ENCODE measurements at regions not wholly inside any gene's neighbourhood (a gene's known extent, or its start where the extent isn't known, plus 50 kb on each side); places are given as distances from the start of the nearest gene placed in this dataset.
A peak's percentile ranks its signal among the peaks of the same experiment; 100 is the strongest.

GRCh38 chr1:38240618-38241017 lies 194.0 kb upstream of the POU3F1 start:
- DNase-seq (ENCODE audit: unreplicated experiment) = no peak
- CTCF ChIA-PET = interaction anchor here (0.6 to 0.7 kb wide), 2 partner anchors 11 to 31 kb away, joined by 3 read pairs; no protein-coding TSS in a partner anchor
- BruUV-seq (replicated peaks) = no TSS peak
- peaks cover 7% of the 10 kb centered on the region for H3K4me1 Mint-ChIP-seq (ENCODE audit: insufficient read depth, unreplicated experiment)
- POLR2A ChIA-PET = no interaction called here
- H3K27ac Mint-ChIP-seq (ENCODE audit: low read depth, unreplicated experiment) = no peak overlapping the region
- TF ChIP-seq CTCF (IDR thresholded peaks at IDR 0.05; ENCODE audit: unreplicated experiment) = no peak
- intact Hi-C loops (cut with micrococcal nuclease) = no loop called here
- H3K27me3 Mint-ChIP-seq (ENCODE audit: insufficient read depth, unreplicated experiment) = peaks cover 18% of the 10 kb centered on the region
- no peaks in the 10 kb centered on the region for H3K36me3 Mint-ChIP-seq (ENCODE audit: insufficient read depth, unreplicated experiment)
- H3K4me3 Mint-ChIP-seq (ENCODE audit: unreplicated experiment) = no peak overlapping the region
- no peaks in the 10 kb centered on the region for H3K9me3 Mint-ChIP-seq (ENCODE audit: unreplicated experiment)

DNA sequence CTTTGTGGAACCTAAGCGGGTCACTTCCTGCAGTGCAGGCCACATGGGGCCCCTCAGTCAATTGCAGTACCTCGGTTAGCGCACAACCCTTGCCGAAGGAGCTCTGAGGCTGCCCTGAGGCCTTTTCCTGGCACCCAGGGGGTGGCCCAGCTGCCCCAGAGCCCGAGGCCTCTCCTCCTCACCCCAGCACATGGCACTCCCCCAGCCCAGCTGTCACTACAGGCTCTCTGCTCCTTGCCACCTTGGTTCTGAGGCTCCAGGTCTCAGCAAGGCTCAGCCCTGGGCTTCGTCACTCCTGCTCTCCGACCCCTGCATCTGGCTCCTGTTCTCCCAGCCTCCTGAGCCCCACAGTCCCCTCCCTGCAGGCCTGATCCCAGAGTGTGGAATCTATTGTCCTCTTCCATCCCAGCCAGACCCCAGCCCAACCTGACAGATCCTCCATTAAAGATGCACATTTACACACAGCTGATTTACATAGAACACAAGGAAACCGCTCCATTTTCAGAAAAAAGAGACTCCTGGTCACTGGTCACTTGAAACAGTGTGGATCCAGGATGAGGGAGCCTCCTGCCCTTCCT lies 192.8 kb upstream of the POU3F1 start:
- no TSS peak for BruUV-seq (replicated peaks)
- Mint-ChIP-seq H3K9me3 (ENCODE audit: unreplicated experiment) (no peaks in the 10 kb centered on the region), H3K36me3 (ENCODE audit: insufficient read depth, unreplicated experiment) (no peaks in the 10 kb centered on the region), H3K4me3 (ENCODE audit: unreplicated experiment) (no peak overlapping the region), H3K27me3 (ENCODE audit: insufficient read depth, unreplicated experiment) (peaks cover 20% of the 10 kb centered on the region), H3K4me1 (ENCODE audit: insufficient read depth, unreplicated experiment) (peaks cover 8% of the 10 kb centered on the region), H3K27ac (ENCODE audit: low read depth, unreplicated experiment) (no peak overlapping the region)
- CTCF ChIA-PET = interaction anchor here (1.0 kb wide), 1 partner anchor 11 kb away, joined by 3 read pairs; no protein-coding TSS in a partner anchor
- DNase-seq (ENCODE audit: unreplicated experiment) = no peak
- POLR2A ChIA-PET = no interaction called here
- intact Hi-C loops (cut with micrococcal nuclease) = no loop called here
- TF ChIP-seq CTCF (IDR thresholded peaks at IDR 0.05; ENCODE audit: unreplicated experiment) = no peak

GRCh38 chr1:38238294-38238693 lies 191.7 kb upstream of the POU3F1 start:
- H3K36me3 Mint-ChIP-seq (ENCODE audit: insufficient read depth, unreplicated experiment) = no peaks in the 10 kb centered on the region
- POLR2A ChIA-PET = interaction anchor here (0.6 kb wide), 1 partner anchor 18 kb away, joined by 3 read pairs; no protein-coding TSS in a partner anchor
- no peak for DNase-seq (ENCODE audit: unreplicated experiment)
- H3K4me1 Mint-ChIP-seq (ENCODE audit: insufficient read depth, unreplicated experiment) = peaks cover 8% of the 10 kb centered on the region
- CTCF ChIA-PET = no interaction called here
- no peak overlapping the region for H3K27ac Mint-ChIP-seq (ENCODE audit: low read depth, unreplicated experiment)
- no TSS peak for BruUV-seq (replicated peaks)
- no peaks in the 10 kb centered on the region for H3K9me3 Mint-ChIP-seq (ENCODE audit: unreplicated experiment)
- intact Hi-C loops (cut with micrococcal nuclease) = no loop called here
- no peak overlapping the region for H3K4me3 Mint-ChIP-seq (ENCODE audit: unreplicated experiment)
- peaks cover 31% of the 10 kb centered on the region for H3K27me3 Mint-ChIP-seq (ENCODE audit: insufficient read depth, unreplicated experiment)
- TF ChIP-seq CTCF (IDR thresholded peaks at IDR 0.05; ENCODE audit: unreplicated experiment) = no peak

DNA sequence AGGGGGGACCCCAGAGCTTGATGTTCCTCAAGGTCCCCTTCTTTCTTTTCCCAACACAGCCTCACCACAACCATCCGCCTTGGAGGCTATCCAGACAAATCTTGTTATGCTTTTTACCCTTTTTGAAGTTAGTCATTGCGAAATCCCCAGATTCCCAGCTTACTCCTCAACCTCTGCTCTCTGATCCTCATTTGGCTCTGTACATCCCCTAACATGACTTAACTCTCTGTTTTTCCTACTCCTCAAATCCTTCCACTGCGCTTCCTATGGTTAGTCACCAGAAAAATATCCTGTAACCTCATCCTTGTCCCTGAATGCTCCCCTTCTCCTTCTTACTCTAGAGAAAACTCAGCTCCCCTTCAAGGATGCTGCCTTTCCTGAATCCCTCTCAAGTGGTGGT lies 189.1 kb upstream of the POU3F1 start:
- TF ChIP-seq CTCF (IDR thresholded peaks at IDR 0.05; ENCODE audit: unreplicated experiment) = no peak
- intact Hi-C loops (cut with micrococcal nuclease) = no loop called here
- no peaks in the 10 kb centered on the region for H3K36me3 Mint-ChIP-seq (ENCODE audit: insufficient read depth, unreplicated experiment)
- POLR2A ChIA-PET = no interaction called here
- CTCF ChIA-PET = interaction anchor here (0.5 kb wide), 1 partner anchor 212 kb away, joined by 3 read pairs; no protein-coding TSS in a partner anchor
- H3K4me1 Mint-ChIP-seq (ENCODE audit: insufficient read depth, unreplicated experiment) = peaks cover 8% of the 10 kb centered on the region
- no TSS peak for BruUV-seq (replicated peaks)
- peak; percentile 36 for DNase-seq (ENCODE audit: unreplicated experiment)
- H3K9me3 Mint-ChIP-seq (ENCODE audit: unreplicated experiment) = no peaks in the 10 kb centered on the region
- H3K4me3 Mint-ChIP-seq (ENCODE audit: unreplicated experiment) = no peak overlapping the region
- peaks cover 45% of the 10 kb centered on the region for H3K27me3 Mint-ChIP-seq (ENCODE audit: insufficient read depth, unreplicated experiment)
- H3K27ac Mint-ChIP-seq (ENCODE audit: low read depth, unreplicated experiment) = no peak overlapping the region
